Natural killer cell (primary cell): ENCODE measurements at regions not wholly inside any gene's neighbourhood (a gene's known extent, or its start where the extent isn't known, plus 50 kb on each side); places are given as distances from the start of the nearest gene placed in this dataset.

ENCODE experiments used
- ATAC-seq, 3 donors: fragments of 150-1000 bp in 2 of 3; fragments of 200-7000 bp in 1 of 3; cut with Tn5 transposase; 1 replicate in 1 of 3; 2 replicates in 2 of 3; pipeline ENCODE4 v1.10.0; 2021; ENCODE audit warnings: mild to moderate bottlenecking in 2 of 3, moderate library complexity in 2 of 3
- DNase-seq, 2 donors: peaks; one replicate each; pipeline versions ENCODE4 v3.0.0 to v3.0.0-alpha.2; 2013 to 2021; ENCODE audit warnings: mixed read lengths in 1 of 2
- H3K27ac ChIP-seq: one replicate; pipeline ENCODE4 v1.5.1; 2013; ENCODE audit warnings: mild to moderate bottlenecking, low read length
- H3K27me3 ChIP-seq: one replicate; pipeline ENCODE4 v1.6.1; 2013; ENCODE audit warnings: low read length; ENCODE audit not compliant: control insufficient read depth, insufficient read depth
- H3K36me3 ChIP-seq: one replicate; pipeline ENCODE4 v1.6.1; 2013; ENCODE audit warnings: low read length; ENCODE audit not compliant: control insufficient read depth, insufficient read depth
- H3K4me1 ChIP-seq: one replicate; pipeline ENCODE4 v1.6.1; 2013; ENCODE audit warnings: low read length; ENCODE audit not compliant: control insufficient read depth, insufficient read depth
- H3K4me3 ChIP-seq: one replicate; pipeline ENCODE4 v1.5.1; 2013; ENCODE audit warnings: low read length
- H3K9me3 ChIP-seq: one replicate; pipeline ENCODE4 v1.6.1; 2013; ENCODE audit warnings: low read length; ENCODE audit not compliant: control insufficient read depth, insufficient read depth
- H3K27ac Mint-ChIP-seq, 2 donors: one replicate each; pipeline ENCODE4 v1.8.0; 2022; ENCODE audit warnings: mild to moderate bottlenecking in 2 of 2, mixed read lengths in 2 of 2, moderate library complexity in 1 of 2
- H3K27me3 Mint-ChIP-seq, 2 donors: one replicate each; pipeline ENCODE4 v1.8.0; 2022; ENCODE audit warnings: low read depth in 2 of 2, mixed read lengths in 2 of 2
- H3K36me3 Mint-ChIP-seq: one replicate; pipeline ENCODE4 v1.8.0; 2022; ENCODE audit warnings: mixed read lengths
- H3K4me1 Mint-ChIP-seq, 2 donors: one replicate each; pipeline ENCODE4 v1.8.0; 2022; ENCODE audit warnings: mixed read lengths in 2 of 2
- H3K4me3 Mint-ChIP-seq: one replicate; pipeline ENCODE4 v1.8.0; 2022; ENCODE audit warnings: mild to moderate bottlenecking, moderate library complexity, mixed read lengths
- H3K9me3 Mint-ChIP-seq, 2 donors: one replicate each; pipeline ENCODE4 v1.8.0; 2022; ENCODE audit warnings: mixed read lengths in 2 of 2
- WGBS: methylation state at CpG from one replicate; pipeline ENCODE4 v1.1.7; 2013; ENCODE audit warnings: missing lambda C conversion rate; ENCODE audit not compliant: insufficient coverage; 5-methylcytosine and 5-hydroxymethylcytosine counted together
- intact Hi-C: fragments of 100-400 bp; cut with micrococcal nuclease; formaldehyde crosslinking; loops from one replicate; pipeline ENCODE4 v1.14.2; 2022
- TF ChIP-seq, protein P1 (sequence below): fragments of 200-600 bp; IDR thresholded peaks from one replicate; pipeline ENCODE4 v1.8.0; 2022; ENCODE audit warnings: antibody characterized with exemption

DNA sequence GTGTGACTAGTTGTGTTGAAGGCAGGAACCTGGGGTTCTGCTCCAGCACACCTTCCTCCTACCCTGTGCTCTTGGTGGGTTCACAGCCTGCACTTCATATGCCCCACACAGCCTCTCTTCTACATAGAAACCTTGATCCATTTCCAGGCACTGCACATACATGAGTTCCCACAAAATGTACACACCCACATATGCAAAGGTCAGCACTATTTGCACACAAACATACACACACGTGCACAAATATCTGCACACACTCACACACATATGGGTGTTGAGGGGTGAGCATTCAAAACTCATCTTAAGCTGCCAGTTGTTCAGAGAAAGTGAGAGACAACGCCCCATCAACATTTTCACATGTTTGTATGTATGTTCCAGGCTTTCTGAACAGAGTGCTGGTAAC, 201.0 kb downstream of the BARX2 start:
- Mint-ChIP-seq H3K27ac (no peak overlapping the region), H3K4me3 (no peak overlapping the region), H3K4me1 (no peaks in the 10 kb centered on the region), H3K36me3 (no peaks in the 10 kb centered on the region), H3K9me3 (peaks cover 0 to 3% of the 10 kb centered on the region in 2 donors), H3K27me3 (no peaks in the 10 kb centered on the region)
- intact Hi-C loops = no loop called here
- DNase-seq = no peak
- Histone ChIP-seq H3K36me3 (no peaks in the 10 kb centered on the region), H3K4me3 (no peak overlapping the region), H3K9me3 (peaks cover 11% of the 10 kb centered on the region), H3K4me1 (no peaks in the 10 kb centered on the region), H3K27ac (no peak overlapping the region), H3K27me3 (no peaks in the 10 kb centered on the region)
- TF ChIP-seq, protein P1, sequence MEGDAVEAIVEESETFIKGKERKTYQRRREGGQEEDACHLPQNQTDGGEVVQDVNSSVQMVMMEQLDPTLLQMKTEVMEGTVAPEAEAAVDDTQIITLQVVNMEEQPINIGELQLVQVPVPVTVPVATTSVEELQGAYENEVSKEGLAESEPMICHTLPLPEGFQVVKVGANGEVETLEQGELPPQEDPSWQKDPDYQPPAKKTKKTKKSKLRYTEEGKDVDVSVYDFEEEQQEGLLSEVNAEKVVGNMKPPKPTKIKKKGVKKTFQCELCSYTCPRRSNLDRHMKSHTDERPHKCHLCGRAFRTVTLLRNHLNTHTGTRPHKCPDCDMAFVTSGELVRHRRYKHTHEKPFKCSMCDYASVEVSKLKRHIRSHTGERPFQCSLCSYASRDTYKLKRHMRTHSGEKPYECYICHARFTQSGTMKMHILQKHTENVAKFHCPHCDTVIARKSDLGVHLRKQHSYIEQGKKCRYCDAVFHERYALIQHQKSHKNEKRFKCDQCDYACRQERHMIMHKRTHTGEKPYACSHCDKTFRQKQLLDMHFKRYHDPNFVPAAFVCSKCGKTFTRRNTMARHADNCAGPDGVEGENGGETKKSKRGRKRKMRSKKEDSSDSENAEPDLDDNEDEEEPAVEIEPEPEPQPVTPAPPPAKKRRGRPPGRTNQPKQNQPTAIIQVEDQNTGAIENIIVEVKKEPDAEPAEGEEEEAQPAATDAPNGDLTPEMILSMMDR = no peak
- 88% methylated on average over 1 of the region's 2 CpGs for WGBS
- no peak for ATAC-seq

DNA sequence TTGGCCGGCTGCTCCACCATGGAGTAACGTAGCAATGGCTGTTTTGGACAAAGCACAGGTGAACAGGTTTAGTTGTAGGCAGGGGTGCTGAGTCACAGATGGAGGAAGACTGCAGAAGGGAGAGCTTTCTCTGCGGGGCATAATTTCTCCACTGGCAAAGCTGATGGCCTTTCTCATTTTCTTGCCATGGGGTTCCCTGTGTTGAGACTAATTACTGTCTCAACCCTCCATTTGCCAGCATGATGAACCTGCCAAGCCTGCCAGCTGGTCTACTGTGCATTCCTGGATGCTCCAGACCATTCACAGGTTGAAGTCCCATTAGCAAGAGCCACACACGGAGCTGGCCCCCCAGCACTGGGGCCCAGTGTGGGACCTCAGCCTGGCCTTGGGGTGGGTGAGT, 202.4 kb downstream of the BARX2 start:
- Mint-ChIP-seq H3K27me3 (no peaks in the 10 kb centered on the region), H3K36me3 (no peaks in the 10 kb centered on the region), H3K4me3 (no peak overlapping the region), H3K9me3 (peaks cover 0 to 2% of the 10 kb centered on the region in 2 donors), H3K27ac (no peak overlapping the region), H3K4me1 (no peaks in the 10 kb centered on the region)
- Histone ChIP-seq H3K27me3 (no peaks in the 10 kb centered on the region), H3K4me1 (no peaks in the 10 kb centered on the region), H3K36me3 (no peaks in the 10 kb centered on the region), H3K9me3 (peaks cover 11% of the 10 kb centered on the region), H3K4me3 (no peak overlapping the region), H3K27ac (no peak overlapping the region)
- no peak for ATAC-seq
- intact Hi-C loops = no loop called here
- DNase-seq = no peak
- TF ChIP-seq, protein P1 = no peak
- 94% methylated on average over 4 of the region's 4 CpGs for WGBS

DNA sequence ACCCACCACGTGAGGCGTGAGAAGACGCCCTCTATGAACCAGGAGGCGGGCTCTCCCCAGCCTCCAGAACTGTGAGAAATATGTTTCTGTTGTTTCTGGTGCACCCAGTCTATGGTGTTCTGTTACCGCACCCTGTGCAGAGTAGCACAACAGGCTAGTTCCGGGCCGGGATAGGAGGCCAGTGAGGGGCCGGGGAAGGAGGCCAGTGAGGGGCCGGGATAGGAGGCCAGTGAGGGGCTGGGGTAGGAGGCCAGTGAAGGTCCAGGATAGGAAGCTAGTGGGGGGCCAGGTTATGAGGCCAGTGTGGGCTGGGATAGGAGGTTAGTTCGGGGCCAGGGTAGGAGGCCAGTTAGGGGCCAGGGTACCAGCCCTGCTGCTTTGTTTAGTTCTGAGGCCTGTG, 204.6 kb downstream of the BARX2 start:
- TF ChIP-seq, protein P1 = no peak
- DNase-seq (no peak), ATAC-seq (no peak)
- Mint-ChIP-seq H3K9me3 (no peaks in the 10 kb centered on the region), H3K27me3 (no peaks in the 10 kb centered on the region), H3K4me1 (no peaks in the 10 kb centered on the region), H3K4me3 (no peak overlapping the region), H3K36me3 (no peaks in the 10 kb centered on the region), H3K27ac (no peak overlapping the region)
- H3K4me3 ChIP-seq = no peak overlapping the region
- intact Hi-C loops = no loop called here
- H3K9me3 ChIP-seq = no peaks in the 10 kb centered on the region
- no peaks in the 10 kb centered on the region for H3K36me3 ChIP-seq
- no peaks in the 10 kb centered on the region for H3K4me1 ChIP-seq
- WGBS = 90% methylated on average over 10 of the region's 10 CpGs
- H3K27ac ChIP-seq = no peak overlapping the region
- H3K27me3 ChIP-seq = no peaks in the 10 kb centered on the region

DNA sequence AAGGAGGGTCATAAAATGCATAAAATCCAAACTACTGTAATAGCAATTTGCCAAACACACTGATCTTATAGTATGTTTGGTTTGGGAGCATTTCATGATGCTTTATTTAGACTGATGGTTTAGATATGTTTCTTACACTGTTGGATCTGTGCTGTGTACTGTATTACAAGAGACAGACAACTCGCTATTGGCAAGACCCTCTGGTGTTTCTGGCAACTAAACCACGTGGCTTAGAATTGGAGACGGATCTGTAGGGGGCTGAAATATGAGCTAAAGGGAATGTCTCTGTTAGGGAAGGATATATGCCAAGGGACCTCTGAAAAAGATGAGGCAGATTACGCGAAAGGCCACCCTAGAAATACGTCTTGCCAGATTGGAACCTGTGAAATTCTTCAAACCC, 208.7 kb downstream of the BARX2 start:
- H3K27me3 Mint-ChIP-seq = peaks cover 0 to 3% of the 10 kb centered on the region in 2 donors
- Histone ChIP-seq H3K27me3 (no peaks in the 10 kb centered on the region), H3K4me1 (no peaks in the 10 kb centered on the region), H3K36me3 (no peaks in the 10 kb centered on the region), H3K27ac (no peak overlapping the region), H3K9me3 (no peaks in the 10 kb centered on the region), H3K4me3 (no peak overlapping the region)
- H3K36me3 Mint-ChIP-seq = no peaks in the 10 kb centered on the region
- DNase-seq (no peak), ATAC-seq (no peak)
- no peaks in the 10 kb centered on the region for H3K9me3 Mint-ChIP-seq
- H3K27ac Mint-ChIP-seq = no peak overlapping the region
- no peaks in the 10 kb centered on the region for H3K4me1 Mint-ChIP-seq
- intact Hi-C loops = no loop called here
- WGBS = 73% methylated on average over 6 of the region's 6 CpGs
- H3K4me3 Mint-ChIP-seq = no peak overlapping the region
- TF ChIP-seq, protein P1 = no peak
